ENCODE measurements at regions not wholly inside any gene's neighbourhood (a gene's known extent, or its start where the extent isn't known, plus 50 kb on each side); places are given as distances from the start of the nearest gene placed in this dataset.
"Not testable (repeated sequence)": the region's sequence is repeated elsewhere in the genome, so short reads cannot be mapped to it uniquely, and the experiment has no call there.

GRCh38 chr5:110836851-110837250, 98.0 kb downstream of the SLC25A46 start:
- no peak for DNase-seq (ENCODE audit: low read depth)
- H3K4me3 ChIP-seq (ENCODE audit: low read depth, low read length) = no peak overlapping the region
- no peak for TF ChIP-seq CTCF (conservative IDR thresholded peaks at IDR 0.05; ENCODE audit: low read depth, low read length)

- not testable (repeated sequence) for H3K4me3 ChIP-seq (ENCODE audit: low read depth, low read length); DNase-seq (ENCODE audit: low read depth)
Measured at GRCh38 chr5:110838357-110838756, 99.5 kb downstream of the SLC25A46 start.

GRCh38 chr5:110838961-110839360, 100.2 kb downstream of the SLC25A46 start:
- H3K4me3 ChIP-seq (ENCODE audit: low read depth, low read length) = no peak overlapping the region
- no peak for TF ChIP-seq CTCF (conservative IDR thresholded peaks at IDR 0.05; ENCODE audit: low read depth, low read length)
- no peak for DNase-seq (ENCODE audit: low read depth)

- DNase-seq (ENCODE audit: low read depth) = no peak
- H3K4me3 ChIP-seq (ENCODE audit: low read depth, low read length) = no peak overlapping the region
- no peak for TF ChIP-seq CTCF (conservative IDR thresholded peaks at IDR 0.05; ENCODE audit: low read depth, low read length)
Measured at GRCh38 chr5:110840347-110840960, 101.6 kb downstream of the SLC25A46 start.

- H3K4me3 ChIP-seq (ENCODE audit: low read depth, low read length) = no peak overlapping the region
- no peak for DNase-seq (ENCODE audit: low read depth)
- TF ChIP-seq CTCF (conservative IDR thresholded peaks at IDR 0.05; ENCODE audit: low read depth, low read length) = no peak
Measured at GRCh38 chr5:110841137-110841536, 102.3 kb downstream of the SLC25A46 start.

GRCh38 chr5:110842948-110843347, 104.1 kb downstream of the SLC25A46 start:
- no peak overlapping the region for H3K4me3 ChIP-seq (ENCODE audit: low read depth, low read length)
- no peak for DNase-seq (ENCODE audit: low read depth)
- no peak for TF ChIP-seq CTCF (conservative IDR thresholded peaks at IDR 0.05; ENCODE audit: low read depth, low read length)

GRCh38 chr5:110844251-110844650, 105.4 kb downstream of the SLC25A46 start:
- no peak overlapping the region for H3K4me3 ChIP-seq (ENCODE audit: low read depth, low read length)
- no peak for DNase-seq (ENCODE audit: low read depth)
- no peak for TF ChIP-seq CTCF (conservative IDR thresholded peaks at IDR 0.05; ENCODE audit: low read depth, low read length)

All from epithelial cell of proximal tubule (primary cell).